Fibroblast of mammary gland (primary cell): ENCODE measurements at regions not wholly inside any gene's neighbourhood (a gene's known extent, or its start where the extent isn't known, plus 50 kb on each side); places are given as distances from the start of the nearest gene placed in this dataset.

Source experiments
- DNase-seq: peaks from one replicate; pipeline ENCODE4 v3.0.0-alpha.2; 2010; ENCODE audit warnings: low read depth
- H3K4me3 ChIP-seq: 2 replicates; pipeline ENCODE4 v1.5.1; 2011; ENCODE audit warnings: low read depth, mild to moderate bottlenecking, low read length, moderate library complexity; ENCODE audit not compliant: control insufficient read depth
- TF ChIP-seq, protein P1 (sequence below): conservative IDR thresholded peaks from 2 replicates; pipeline ENCODE4 v1.5.1; 2011; ENCODE audit warnings: low read depth, low read length, inconsistent platforms; ENCODE audit not compliant: control insufficient read depth, insufficient read depth

DNA sequence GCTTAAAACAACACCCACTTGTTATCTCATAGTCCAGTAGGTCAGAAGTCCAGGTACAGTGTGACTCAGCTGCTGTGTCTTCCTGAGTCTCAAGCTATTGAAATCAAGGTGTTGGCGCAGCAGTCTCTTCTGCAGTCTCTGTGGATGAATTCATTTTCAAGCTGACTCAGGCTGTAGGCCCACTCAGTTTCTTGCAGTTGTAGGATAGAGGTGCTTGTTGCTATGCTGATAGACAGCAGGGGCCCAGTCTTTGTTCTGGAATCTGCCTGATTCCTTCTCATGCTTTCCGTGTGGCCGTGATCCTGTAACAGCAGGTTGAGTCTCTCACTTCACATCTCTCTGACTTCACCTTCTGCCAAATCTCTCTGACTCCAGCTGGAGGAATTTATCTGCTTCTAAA lies 400.4 kb upstream of the POM121L12 start:
- no peak overlapping the region for H3K4me3 ChIP-seq
- TF ChIP-seq, protein P1, sequence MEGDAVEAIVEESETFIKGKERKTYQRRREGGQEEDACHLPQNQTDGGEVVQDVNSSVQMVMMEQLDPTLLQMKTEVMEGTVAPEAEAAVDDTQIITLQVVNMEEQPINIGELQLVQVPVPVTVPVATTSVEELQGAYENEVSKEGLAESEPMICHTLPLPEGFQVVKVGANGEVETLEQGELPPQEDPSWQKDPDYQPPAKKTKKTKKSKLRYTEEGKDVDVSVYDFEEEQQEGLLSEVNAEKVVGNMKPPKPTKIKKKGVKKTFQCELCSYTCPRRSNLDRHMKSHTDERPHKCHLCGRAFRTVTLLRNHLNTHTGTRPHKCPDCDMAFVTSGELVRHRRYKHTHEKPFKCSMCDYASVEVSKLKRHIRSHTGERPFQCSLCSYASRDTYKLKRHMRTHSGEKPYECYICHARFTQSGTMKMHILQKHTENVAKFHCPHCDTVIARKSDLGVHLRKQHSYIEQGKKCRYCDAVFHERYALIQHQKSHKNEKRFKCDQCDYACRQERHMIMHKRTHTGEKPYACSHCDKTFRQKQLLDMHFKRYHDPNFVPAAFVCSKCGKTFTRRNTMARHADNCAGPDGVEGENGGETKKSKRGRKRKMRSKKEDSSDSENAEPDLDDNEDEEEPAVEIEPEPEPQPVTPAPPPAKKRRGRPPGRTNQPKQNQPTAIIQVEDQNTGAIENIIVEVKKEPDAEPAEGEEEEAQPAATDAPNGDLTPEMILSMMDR = no peak
- DNase-seq = no peak

DNA sequence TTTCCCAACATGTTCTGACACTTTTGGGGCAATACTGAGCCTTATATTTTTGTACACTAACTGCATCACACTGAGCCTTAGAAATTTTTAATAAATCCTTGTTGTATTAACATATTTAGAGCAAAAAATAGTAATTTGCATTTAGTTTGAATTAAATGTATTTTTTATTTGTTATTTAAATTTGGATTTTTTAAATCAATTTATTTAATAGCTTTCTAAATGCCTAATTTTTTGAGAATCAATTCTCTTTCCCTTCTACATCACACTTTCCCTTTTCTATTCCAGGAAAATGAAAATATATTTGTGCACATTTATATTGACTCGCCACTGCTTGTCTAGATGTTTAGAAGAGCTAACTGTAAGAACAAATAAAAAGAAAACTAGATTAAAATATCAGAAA lies 414.6 kb upstream of the POM121L12 start:
- TF ChIP-seq, protein P1 = no peak
- DNase-seq = no peak
- no peak overlapping the region for H3K4me3 ChIP-seq

DNA sequence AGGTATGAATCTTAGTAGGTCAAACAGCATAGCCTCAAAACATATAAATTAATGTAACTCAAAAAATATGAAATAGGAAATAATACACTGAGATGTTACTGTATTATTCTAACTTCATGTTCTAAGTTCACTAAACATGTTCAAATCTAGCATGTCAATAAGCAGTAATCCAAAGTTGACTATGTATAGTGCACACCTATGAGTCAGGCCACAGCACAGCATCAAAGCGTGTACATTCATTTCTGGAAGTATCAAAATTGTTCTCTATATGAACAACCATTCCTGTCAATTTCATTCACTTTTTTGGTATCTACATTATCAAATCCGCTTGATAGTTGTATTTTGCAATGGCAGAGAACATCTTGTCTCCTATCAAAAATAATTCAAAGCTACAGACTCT lies 418.9 kb upstream of the POM121L12 start:
- DNase-seq = no peak
- TF ChIP-seq, protein P1 = no peak
- H3K4me3 ChIP-seq = no peak overlapping the region

DNA sequence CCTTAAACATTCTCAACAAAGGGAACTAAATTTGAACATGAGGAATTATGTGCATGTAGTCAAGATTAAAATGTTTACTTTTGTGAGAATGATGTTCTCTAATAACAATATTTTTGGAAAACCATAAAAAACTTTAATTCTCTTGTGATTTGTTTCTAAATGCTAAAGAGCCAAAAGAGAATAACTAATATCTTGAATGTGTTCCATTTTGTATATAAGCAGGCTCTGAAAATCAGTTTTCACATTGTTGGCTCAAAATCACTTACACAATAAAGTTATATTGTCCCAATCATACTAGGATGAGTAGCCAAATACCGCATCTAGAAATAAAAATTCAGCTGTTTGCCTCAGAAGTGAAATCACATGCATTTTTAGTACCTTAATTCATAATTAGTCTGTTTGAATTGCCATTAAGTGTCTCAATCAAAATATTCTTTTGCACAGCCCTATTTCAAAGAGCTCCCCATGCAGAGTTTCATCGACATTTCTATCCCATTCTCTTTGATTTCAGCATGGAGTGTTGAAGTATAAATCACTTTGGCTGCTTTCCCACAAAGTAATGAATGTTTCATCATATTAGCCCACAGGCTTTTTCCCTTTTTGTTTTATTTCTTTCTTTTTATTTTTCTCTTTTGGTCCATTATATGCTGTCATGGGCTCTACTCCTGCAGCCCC lies 420.3 kb upstream of the POM121L12 start:
- TF ChIP-seq, protein P1 = no peak
- H3K4me3 ChIP-seq = no peak overlapping the region
- DNase-seq = no peak

DNA sequence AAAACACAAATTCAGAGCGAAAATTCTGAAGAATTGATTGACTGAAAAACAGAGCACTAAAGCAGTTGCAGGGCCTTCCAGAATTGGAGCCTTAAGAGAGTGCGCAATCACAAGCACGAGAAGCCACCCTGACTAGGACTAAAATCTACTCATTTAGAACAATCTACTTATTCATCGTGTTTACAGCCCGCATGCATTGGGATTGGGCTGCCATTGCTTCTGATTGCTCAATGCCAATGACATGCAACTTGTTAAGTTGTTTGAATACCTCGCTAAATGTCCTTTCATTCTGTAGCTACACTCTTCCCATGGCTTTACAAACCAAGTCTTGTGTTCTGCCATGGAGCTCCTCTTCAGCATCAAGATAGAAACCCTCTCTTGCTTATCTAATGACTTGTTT lies 425.9 kb upstream of the POM121L12 start:
- no peak overlapping the region for H3K4me3 ChIP-seq
- no peak for DNase-seq

DNA sequence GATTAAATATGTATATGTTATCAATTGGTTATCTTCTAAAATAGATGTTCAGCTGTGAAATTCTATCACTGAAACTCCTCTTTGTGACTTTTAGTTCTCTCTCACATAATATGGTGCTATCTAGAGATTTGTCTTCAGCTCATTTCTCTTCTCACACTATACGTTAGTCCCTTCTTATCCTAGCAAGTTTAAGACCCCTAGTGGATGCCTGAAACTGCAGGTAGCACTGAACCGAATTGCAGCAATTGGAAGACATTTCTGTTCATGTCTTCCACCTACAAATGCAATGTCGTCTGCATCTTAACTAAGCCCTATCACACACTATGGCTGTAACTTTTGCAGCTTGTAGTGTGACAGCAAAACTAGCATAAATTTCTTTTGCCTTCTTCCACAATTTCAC lies 442.7 kb upstream of the POM121L12 start:
- no peak for DNase-seq
- H3K4me3 ChIP-seq = no peak overlapping the region
- TF ChIP-seq, protein P1 = no peak

More for the DNA sequence above, 425.9 kb upstream of the POM121L12 start:
- TF ChIP-seq, protein P1 = no peak

DNA sequence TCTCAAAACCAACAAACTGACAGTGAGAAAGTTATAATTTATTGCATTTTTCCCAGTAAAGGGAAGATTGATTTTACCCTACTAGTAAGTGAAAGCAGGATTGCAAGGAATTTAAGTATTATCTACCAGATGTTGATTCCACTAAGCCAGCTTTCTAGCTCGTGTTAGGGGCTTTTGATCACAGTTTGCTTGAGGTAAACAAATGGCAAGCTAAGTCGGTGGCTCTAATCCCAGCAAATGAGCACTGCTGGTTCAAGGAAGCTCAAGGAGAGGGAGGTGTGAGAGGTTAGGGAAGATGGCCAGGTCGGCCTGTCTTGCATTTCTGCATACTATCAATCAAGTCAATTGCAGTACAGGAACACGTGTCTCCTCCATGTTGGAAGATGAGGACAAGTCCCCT lies 448.7 kb upstream of the POM121L12 start:
- no peak for DNase-seq
- H3K4me3 ChIP-seq = no peak overlapping the region
- TF ChIP-seq, protein P1 = no peak
